HepG2 (cell line): ENCODE measurements at regions not wholly inside any gene's neighbourhood (a gene's known extent, or its start where the extent isn't known, plus 50 kb on each side); places are given as distances from the start of the nearest gene placed in this dataset.

Experiments
- ATM ChIP-seq: fragments of 450-650 bp; IDR thresholded peaks from 2 replicates; pipeline ENCODE4 v1.7.1; 2017; ENCODE audit warnings: mild to moderate bottlenecking, borderline replicate concordance
- CREM ChIP-seq, 2 experiments: sonication (generic) in 1 of 2; formaldehyde crosslinking in 1 of 2; IDR thresholded peaks; 2 replicates each; pipeline versions ENCODE4 v1.4.0 to v1.6.1; 2016 to 2020; ENCODE audit warnings: antibody characterized with exemption in 1 of 2, mild to moderate bottlenecking in 1 of 2, missing genetic modification reagents in 1 of 2
- HNF4A ChIP-seq: sonication (generic); formaldehyde crosslinking; IDR thresholded peaks from 2 replicates; pipeline ENCODE4 v1.4.0; 2020; ENCODE audit warnings: missing genetic modification reagents
- NFIC ChIP-seq: IDR thresholded peaks from 2 replicates; pipeline ENCODE4 v1.6.1; 2012; ENCODE audit warnings: mild to moderate bottlenecking, low read length, inconsistent platforms
- SP2 ChIP-seq: sonication (generic); formaldehyde crosslinking; IDR thresholded peaks from 2 replicates; pipeline ENCODE4 v1.5.1; 2020; ENCODE audit warnings: mild to moderate bottlenecking, missing genetic modification reagents
- ZFP1 ChIP-seq: IDR thresholded peaks from 2 replicates; pipeline ENCODE4 v1.6.1; 2016
- ZNF670 ChIP-seq: sonication (generic); formaldehyde crosslinking; IDR thresholded peaks from 2 replicates; pipeline ENCODE4 v1.8.0; 2022; ENCODE audit warnings: mild to moderate bottlenecking, missing genetic modification reagents, borderline replicate concordance
- ZNF747 ChIP-seq: sonication (generic); formaldehyde crosslinking; IDR thresholded peaks from 2 replicates; pipeline ENCODE4 v1.8.1; 2023; ENCODE audit warnings: missing genetic modification reagents, mild to moderate bottlenecking, borderline replicate concordance
- TF ChIP-seq, protein P1 (sequence below): sonication (generic); formaldehyde crosslinking; IDR thresholded peaks from 2 replicates; pipeline ENCODE4 v1.5.0; 2020; ENCODE audit warnings: mild to moderate bottlenecking, missing genetic modification reagents, moderate library complexity
- TF ChIP-seq, protein P2 (sequence below): sonication (generic); formaldehyde crosslinking; IDR thresholded peaks from 2 replicates; pipeline ENCODE4 v1.5.0; 2020; ENCODE audit warnings: mild to moderate bottlenecking, missing genetic modification reagents, borderline replicate concordance
- TF ChIP-seq, protein P3 (sequence below), 2 experiments: IDR thresholded peaks; 2 replicates each; pipeline ENCODE4 v1.6.1; 2011 to 2012; ENCODE audit warnings: low read length in 2 of 2, borderline replicate concordance in 1 of 2, low read depth in 1 of 2, mild to moderate bottlenecking in 1 of 2, moderate library complexity in 1 of 2
- TF ChIP-seq, protein P4 (sequence below): sonication (generic); formaldehyde crosslinking; IDR thresholded peaks from 2 replicates; pipeline ENCODE4 v1.4.0; 2020; ENCODE audit warnings: missing genetic modification reagents, borderline replicate concordance
- TF ChIP-seq, protein P5 (sequence below): sonication (generic); formaldehyde crosslinking; IDR thresholded peaks from 2 replicates; pipeline ENCODE4 v1.8.0; 2022; ENCODE audit warnings: mild to moderate bottlenecking, missing genetic modification reagents, moderate library complexity

DNA sequence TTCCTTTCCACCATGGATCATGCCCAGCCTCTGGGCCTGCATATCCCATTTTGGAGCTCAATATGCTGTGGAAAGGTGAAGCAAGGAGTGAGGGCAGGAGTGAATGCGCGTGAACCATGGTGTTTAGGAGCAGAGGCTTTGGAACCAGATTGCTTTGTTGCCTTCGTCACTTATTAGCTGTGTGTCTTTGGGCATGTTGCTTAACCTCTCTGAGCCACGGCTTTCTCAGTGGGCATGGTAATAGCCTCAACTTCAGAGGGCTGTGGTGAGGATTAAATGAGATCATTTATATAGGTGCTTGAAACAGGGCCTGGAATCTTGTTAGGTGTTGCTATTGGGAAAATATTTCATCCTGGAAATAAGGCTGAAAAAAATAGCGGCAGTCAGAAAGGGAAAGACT is 129.7 kb downstream of the WNT7A start:
- TF ChIP-seq CREM (IDR thresholded peaks at IDR 0.05) (no peak), CREM (CRISPR knock-in tag; IDR thresholded peaks at IDR 0.05) (no peak), SP2 (CRISPR knock-in tag) (no peak), NFIC (no peak), ZFP1 (CRISPR knock-in tag) (no peak), ZNF747 (CRISPR knock-in tag) (no peak), ZNF670 (CRISPR knock-in tag) (no peak), HNF4A (no peak), ATM (no peak)
- TF ChIP-seq, protein P1, sequence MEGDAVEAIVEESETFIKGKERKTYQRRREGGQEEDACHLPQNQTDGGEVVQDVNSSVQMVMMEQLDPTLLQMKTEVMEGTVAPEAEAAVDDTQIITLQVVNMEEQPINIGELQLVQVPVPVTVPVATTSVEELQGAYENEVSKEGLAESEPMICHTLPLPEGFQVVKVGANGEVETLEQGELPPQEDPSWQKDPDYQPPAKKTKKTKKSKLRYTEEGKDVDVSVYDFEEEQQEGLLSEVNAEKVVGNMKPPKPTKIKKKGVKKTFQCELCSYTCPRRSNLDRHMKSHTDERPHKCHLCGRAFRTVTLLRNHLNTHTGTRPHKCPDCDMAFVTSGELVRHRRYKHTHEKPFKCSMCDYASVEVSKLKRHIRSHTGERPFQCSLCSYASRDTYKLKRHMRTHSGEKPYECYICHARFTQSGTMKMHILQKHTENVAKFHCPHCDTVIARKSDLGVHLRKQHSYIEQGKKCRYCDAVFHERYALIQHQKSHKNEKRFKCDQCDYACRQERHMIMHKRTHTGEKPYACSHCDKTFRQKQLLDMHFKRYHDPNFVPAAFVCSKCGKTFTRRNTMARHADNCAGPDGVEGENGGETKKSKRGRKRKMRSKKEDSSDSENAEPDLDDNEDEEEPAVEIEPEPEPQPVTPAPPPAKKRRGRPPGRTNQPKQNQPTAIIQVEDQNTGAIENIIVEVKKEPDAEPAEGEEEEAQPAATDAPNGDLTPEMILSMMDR (CRISPR knock-in tag): no peak
- TF ChIP-seq, protein P2, sequence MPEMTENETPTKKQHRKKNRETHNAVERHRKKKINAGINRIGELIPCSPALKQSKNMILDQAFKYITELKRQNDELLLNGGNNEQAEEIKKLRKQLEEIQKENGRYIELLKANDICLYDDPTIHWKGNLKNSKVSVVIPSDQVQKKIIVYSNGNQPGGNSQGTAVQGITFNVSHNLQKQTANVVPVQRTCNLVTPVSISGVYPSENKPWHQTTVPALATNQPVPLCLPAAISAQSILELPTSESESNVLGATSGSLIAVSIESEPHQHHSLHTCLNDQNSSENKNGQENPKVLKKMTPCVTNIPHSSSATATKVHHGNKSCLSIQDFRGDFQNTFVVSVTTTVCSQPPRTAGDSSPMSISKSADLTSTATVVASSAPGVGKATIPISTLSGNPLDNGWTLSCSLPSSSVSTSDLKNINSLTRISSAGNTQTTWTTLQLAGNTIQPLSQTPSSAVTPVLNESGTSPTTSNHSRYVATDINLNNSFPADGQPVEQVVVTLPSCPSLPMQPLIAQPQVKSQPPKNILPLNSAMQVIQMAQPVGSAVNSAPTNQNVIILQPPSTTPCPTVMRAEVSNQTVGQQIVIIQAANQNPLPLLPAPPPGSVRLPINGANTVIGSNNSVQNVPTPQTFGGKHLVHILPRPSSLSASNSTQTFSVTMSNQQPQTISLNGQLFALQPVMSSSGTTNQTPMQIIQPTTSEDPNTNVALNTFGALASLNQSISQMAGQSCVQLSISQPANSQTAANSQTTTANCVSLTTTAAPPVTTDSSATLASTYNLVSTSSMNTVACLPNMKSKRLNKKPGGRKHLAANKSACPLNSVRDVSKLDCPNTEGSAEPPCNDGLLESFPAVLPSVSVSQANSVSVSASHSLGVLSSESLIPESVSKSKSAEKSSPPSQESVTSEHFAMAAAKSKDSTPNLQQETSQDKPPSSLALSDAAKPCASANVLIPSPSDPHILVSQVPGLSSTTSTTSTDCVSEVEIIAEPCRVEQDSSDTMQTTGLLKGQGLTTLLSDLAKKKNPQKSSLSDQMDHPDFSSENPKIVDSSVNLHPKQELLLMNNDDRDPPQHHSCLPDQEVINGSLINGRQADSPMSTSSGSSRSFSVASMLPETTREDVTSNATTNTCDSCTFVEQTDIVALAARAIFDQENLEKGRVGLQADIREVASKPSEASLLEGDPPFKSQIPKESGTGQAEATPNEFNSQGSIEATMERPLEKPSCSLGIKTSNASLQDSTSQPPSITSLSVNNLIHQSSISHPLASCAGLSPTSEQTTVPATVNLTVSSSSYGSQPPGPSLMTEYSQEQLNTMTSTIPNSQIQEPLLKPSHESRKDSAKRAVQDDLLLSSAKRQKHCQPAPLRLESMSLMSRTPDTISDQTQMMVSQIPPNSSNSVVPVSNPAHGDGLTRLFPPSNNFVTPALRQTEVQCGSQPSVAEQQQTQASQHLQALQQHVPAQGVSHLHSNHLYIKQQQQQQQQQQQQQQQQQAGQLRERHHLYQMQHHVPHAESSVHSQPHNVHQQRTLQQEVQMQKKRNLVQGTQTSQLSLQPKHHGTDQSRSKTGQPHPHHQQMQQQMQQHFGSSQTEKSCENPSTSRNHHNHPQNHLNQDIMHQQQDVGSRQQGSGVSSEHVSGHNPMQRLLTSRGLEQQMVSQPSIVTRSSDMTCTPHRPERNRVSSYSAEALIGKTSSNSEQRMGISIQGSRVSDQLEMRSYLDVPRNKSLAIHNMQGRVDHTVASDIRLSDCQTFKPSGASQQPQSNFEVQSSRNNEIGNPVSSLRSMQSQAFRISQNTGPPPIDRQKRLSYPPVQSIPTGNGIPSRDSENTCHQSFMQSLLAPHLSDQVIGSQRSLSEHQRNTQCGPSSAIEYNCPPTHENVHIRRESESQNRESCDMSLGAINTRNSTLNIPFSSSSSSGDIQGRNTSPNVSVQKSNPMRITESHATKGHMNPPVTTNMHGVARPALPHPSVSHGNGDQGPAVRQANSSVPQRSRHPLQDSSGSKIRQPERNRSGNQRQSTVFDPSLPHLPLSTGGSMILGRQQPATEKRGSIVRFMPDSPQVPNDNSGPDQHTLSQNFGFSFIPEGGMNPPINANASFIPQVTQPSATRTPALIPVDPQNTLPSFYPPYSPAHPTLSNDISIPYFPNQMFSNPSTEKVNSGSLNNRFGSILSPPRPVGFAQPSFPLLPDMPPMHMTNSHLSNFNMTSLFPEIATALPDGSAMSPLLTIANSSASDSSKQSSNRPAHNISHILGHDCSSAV: no peak
- TF ChIP-seq, protein P3, sequence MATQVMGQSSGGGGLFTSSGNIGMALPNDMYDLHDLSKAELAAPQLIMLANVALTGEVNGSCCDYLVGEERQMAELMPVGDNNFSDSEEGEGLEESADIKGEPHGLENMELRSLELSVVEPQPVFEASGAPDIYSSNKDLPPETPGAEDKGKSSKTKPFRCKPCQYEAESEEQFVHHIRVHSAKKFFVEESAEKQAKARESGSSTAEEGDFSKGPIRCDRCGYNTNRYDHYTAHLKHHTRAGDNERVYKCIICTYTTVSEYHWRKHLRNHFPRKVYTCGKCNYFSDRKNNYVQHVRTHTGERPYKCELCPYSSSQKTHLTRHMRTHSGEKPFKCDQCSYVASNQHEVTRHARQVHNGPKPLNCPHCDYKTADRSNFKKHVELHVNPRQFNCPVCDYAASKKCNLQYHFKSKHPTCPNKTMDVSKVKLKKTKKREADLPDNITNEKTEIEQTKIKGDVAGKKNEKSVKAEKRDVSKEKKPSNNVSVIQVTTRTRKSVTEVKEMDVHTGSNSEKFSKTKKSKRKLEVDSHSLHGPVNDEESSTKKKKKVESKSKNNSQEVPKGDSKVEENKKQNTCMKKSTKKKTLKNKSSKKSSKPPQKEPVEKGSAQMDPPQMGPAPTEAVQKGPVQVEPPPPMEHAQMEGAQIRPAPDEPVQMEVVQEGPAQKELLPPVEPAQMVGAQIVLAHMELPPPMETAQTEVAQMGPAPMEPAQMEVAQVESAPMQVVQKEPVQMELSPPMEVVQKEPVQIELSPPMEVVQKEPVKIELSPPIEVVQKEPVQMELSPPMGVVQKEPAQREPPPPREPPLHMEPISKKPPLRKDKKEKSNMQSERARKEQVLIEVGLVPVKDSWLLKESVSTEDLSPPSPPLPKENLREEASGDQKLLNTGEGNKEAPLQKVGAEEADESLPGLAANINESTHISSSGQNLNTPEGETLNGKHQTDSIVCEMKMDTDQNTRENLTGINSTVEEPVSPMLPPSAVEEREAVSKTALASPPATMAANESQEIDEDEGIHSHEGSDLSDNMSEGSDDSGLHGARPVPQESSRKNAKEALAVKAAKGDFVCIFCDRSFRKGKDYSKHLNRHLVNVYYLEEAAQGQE (IDR thresholded peaks at IDR 0.05; ENCODE audit: borderline replicate concordance in 1 of 2, low read depth in 1 of 2, low read length in 2 of 2): no peak
- TF ChIP-seq, protein P4, sequence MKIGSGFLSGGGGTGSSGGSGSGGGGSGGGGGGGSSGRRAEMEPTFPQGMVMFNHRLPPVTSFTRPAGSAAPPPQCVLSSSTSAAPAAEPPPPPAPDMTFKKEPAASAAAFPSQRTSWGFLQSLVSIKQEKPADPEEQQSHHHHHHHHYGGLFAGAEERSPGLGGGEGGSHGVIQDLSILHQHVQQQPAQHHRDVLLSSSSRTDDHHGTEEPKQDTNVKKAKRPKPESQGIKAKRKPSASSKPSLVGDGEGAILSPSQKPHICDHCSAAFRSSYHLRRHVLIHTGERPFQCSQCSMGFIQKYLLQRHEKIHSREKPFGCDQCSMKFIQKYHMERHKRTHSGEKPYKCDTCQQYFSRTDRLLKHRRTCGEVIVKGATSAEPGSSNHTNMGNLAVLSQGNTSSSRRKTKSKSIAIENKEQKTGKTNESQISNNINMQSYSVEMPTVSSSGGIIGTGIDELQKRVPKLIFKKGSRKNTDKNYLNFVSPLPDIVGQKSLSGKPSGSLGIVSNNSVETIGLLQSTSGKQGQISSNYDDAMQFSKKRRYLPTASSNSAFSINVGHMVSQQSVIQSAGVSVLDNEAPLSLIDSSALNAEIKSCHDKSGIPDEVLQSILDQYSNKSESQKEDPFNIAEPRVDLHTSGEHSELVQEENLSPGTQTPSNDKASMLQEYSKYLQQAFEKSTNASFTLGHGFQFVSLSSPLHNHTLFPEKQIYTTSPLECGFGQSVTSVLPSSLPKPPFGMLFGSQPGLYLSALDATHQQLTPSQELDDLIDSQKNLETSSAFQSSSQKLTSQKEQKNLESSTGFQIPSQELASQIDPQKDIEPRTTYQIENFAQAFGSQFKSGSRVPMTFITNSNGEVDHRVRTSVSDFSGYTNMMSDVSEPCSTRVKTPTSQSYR: no peak
- TF ChIP-seq, protein P5, sequence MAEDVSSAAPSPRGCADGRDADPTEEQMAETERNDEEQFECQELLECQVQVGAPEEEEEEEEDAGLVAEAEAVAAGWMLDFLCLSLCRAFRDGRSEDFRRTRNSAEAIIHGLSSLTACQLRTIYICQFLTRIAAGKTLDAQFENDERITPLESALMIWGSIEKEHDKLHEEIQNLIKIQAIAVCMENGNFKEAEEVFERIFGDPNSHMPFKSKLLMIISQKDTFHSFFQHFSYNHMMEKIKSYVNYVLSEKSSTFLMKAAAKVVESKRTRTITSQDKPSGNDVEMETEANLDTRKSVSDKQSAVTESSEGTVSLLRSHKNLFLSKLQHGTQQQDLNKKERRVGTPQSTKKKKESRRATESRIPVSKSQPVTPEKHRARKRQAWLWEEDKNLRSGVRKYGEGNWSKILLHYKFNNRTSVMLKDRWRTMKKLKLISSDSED: no peak
